ENCODE measurements at regions not wholly inside any gene's neighbourhood (a gene's known extent, or its start where the extent isn't known, plus 50 kb on each side); places are given as distances from the start of the nearest gene placed in this dataset.

GRCh38 chr16:79928142-79928873 lies 327.8 kb upstream of the MAF start:
- DNase-seq, result no peak

- DNase-seq, result no peak
Measured at GRCh38 chr16:79926451-79927205, 326.1 kb upstream of the MAF start.

GRCh38 chr16:79923431-79923830 lies 322.9 kb upstream of the MAF start:
- no peak for DNase-seq

GRCh38 chr16:79920685-79921084 lies 320.1 kb upstream of the MAF start:
- DNase-seq, result no peak

GRCh38 chr16:79918916-79919315 lies 318.4 kb upstream of the MAF start:
- no peak for DNase-seq

- no peak for DNase-seq
Measured at GRCh38 chr16:79915761-79916160, 315.2 kb upstream of the MAF start.

GRCh38 chr16:79914961-79915720 lies 314.6 kb upstream of the MAF start:
- DNase-seq, result no peak

GRCh38 chr16:79912592-79913310 lies 312.2 kb upstream of the MAF start:
- no peak for DNase-seq

- DNase-seq, result no peak
Measured at GRCh38 chr16:79911660-79912059, 311.1 kb upstream of the MAF start.

GRCh38 chr16:79909571-79909970 lies 309.0 kb upstream of the MAF start:
- no peak for DNase-seq

GRCh38 chr16:79903471-79903870 lies 302.9 kb upstream of the MAF start:
- no peak for DNase-seq

GRCh38 chr16:79902351-79902750 lies 301.8 kb upstream of the MAF start:
- DNase-seq, result no peak

GRCh38 chr16:79901522-79901921 lies 301.0 kb upstream of the MAF start:
- DNase-seq, result no peak

GRCh38 chr16:79899716-79900115 lies 299.2 kb upstream of the MAF start:
- DNase-seq, result no peak

GRCh38 chr16:79899316-79899715 lies 298.8 kb upstream of the MAF start:
- DNase-seq, result no peak

- no peak for DNase-seq
Measured at GRCh38 chr16:79898703-79899102, 298.2 kb upstream of the MAF start.

GRCh38 chr16:79897453-79898146 lies 297.1 kb upstream of the MAF start:
- no peak for DNase-seq

- DNase-seq, result no peak
Measured at GRCh38 chr16:79897104-79897452, 296.5 kb upstream of the MAF start.

- no peak for DNase-seq
Measured at GRCh38 chr16:79895917-79896203, 295.3 kb upstream of the MAF start.

- no peak for DNase-seq
Measured at GRCh38 chr16:79895053-79895916, 294.7 kb upstream of the MAF start.

GRCh38 chr16:79893445-79893844 lies 292.9 kb upstream of the MAF start:
- no peak for DNase-seq

- no peak for DNase-seq
Measured at GRCh38 chr16:79892278-79892677, 291.7 kb upstream of the MAF start.
